Endothelial cell of umbilical vein (primary cell): ENCODE measurements at regions not wholly inside any gene's neighbourhood (a gene's known extent, or its start where the extent isn't known, plus 50 kb on each side); places are given as distances from the start of the nearest gene placed in this dataset.

Source experiments
- BruUV-seq: library from RNA; stranded (reverse); fragments of 400-500 nt; replicated peaks from 2 replicates; lab custom pipeline; 2021; lab: Mats Ljungman, UMichigan
- CTCF ChIA-PET: fragments of 300-600, 350-600 bp; sonication (Branson Sonifier 250); formaldehyde crosslinking; loops from one replicate; lab custom pipeline; 2021; ENCODE audit warnings: antibody characterized with exemption, inconsistent platforms; lab: Charles Lee
- POLR2A ChIA-PET: fragments of 300-600, 350-600 bp; sonication (Branson Sonifier 250); formaldehyde crosslinking; loops from one replicate; lab custom pipeline; 2021; ENCODE audit warnings: antibody characterized with exemption, inconsistent platforms; lab: Charles Lee
- DNase-seq: peaks from one replicate; pipeline ENCODE4 v3.0.0-alpha.2; 2011; ENCODE audit warnings: low read depth, low spot score
- FAIRE-seq: peaks from 2 replicates; lab custom pipeline; 2011; peaks lifted over from hg19 to GRCh38; lab: Jason Lieb, UNC
- H2AFZ ChIP-seq: 2 replicates; pipeline ENCODE4 v1.6.0; 2012; ENCODE audit warnings: low read depth, low read length, control low read depth, inconsistent platforms
- H3K27ac ChIP-seq: 2 replicates; pipeline ENCODE4 v1.5.1; 2011; ENCODE audit warnings: low read depth, mild to moderate bottlenecking, control low read depth, low read length, moderate library complexity; ENCODE audit not compliant: insufficient read depth
- H3K27me3 ChIP-seq, 2 experiments: 2 replicates each; pipeline versions ENCODE4 v1.6.0 to v1.6.1; 2011; ENCODE audit warnings: low read length in 2 of 2, mixed read lengths in 1 of 2; ENCODE audit not compliant: control insufficient read depth in 2 of 2, insufficient read depth in 2 of 2
- H3K36me3 ChIP-seq, 2 experiments: 2 replicates in 1 of 2; 3 replicates in 1 of 2; pipeline ENCODE4 v1.5.1; 2011; ENCODE audit warnings: low read length in 2 of 2, mild to moderate bottlenecking in 1 of 2, moderate library complexity in 1 of 2; ENCODE audit not compliant: control insufficient read depth in 2 of 2, insufficient read depth in 2 of 2; ENCODE audit errors: extremely low read depth in 1 of 2
- H3K4me1 ChIP-seq: 3 replicates; pipeline ENCODE4 v1.5.1; 2011; ENCODE audit warnings: mild to moderate bottlenecking, low read length; ENCODE audit not compliant: control insufficient read depth, insufficient read depth; ENCODE audit errors: extremely low read depth
- H3K4me2 ChIP-seq: 2 replicates; pipeline ENCODE4 v1.6.1; 2011; ENCODE audit warnings: low read length, control low read depth, mixed read lengths; ENCODE audit not compliant: insufficient read depth
- H3K4me3 ChIP-seq, 3 experiments: fragments of 200-600 bp in 1 of 3; sonication (generic), shearing (Covaris generic) in 1 of 3; replicated peaks in 1 of 3; 2 replicates each; pipeline ENCODE4 v1.5.1; 2011 to 2016; ENCODE audit warnings: control low read depth in 3 of 3, low read length in 3 of 3, mild to moderate bottlenecking in 2 of 3, inconsistent platforms in 1 of 3, low read depth in 1 of 3, moderate library complexity in 1 of 3; ENCODE audit not compliant: insufficient read depth in 1 of 3
- H3K79me2 ChIP-seq: 2 replicates; pipeline ENCODE4 v1.6.0; 2012; ENCODE audit warnings: low read length, inconsistent platforms; ENCODE audit not compliant: control insufficient read depth, insufficient read depth
- H3K9ac ChIP-seq: replicated peaks from 2 replicates; pipeline ENCODE3; 2011; ENCODE audit warnings: low read length, control low read depth; ENCODE audit not compliant: insufficient read depth; ENCODE audit errors: extremely low read depth
- H3K9me1 ChIP-seq: replicated peaks from 3 replicates; pipeline ENCODE4 v1.6.0; 2011; ENCODE audit warnings: mild to moderate bottlenecking, low read length; ENCODE audit not compliant: control insufficient read depth, insufficient read depth; ENCODE audit errors: extremely low read depth
- H3K9me3 ChIP-seq: replicated peaks from 2 replicates; pipeline ENCODE4 v1.5.1; 2012; ENCODE audit warnings: low read length, inconsistent platforms; ENCODE audit not compliant: control insufficient read depth, insufficient read depth
- H4K20me1 ChIP-seq: replicated peaks from 2 replicates; pipeline ENCODE3; 2011; ENCODE audit warnings: mild to moderate bottlenecking, low read length; ENCODE audit not compliant: control insufficient read depth, insufficient read depth; ENCODE audit errors: extremely low read depth
- CTCF ChIP-seq, 2 donors: IDR thresholded peaks; 1 replicate in 1 of 2; 2 replicates in 1 of 2; pipeline ENCODE4 v1.5.1; 2011; ENCODE audit warnings: low read length in 2 of 2, mild to moderate bottlenecking in 2 of 2, moderate library complexity in 2 of 2, control low read depth in 1 of 2, inconsistent platforms in 1 of 2, low read depth in 1 of 2; ENCODE audit not compliant: insufficient read depth in 1 of 2; ENCODE audit errors: extremely low read depth in 1 of 2
- EZH2 ChIP-seq: IDR thresholded peaks from 2 replicates; pipeline ENCODE4 v1.6.1; 2012; ENCODE audit warnings: borderline replicate concordance, low read depth, mild to moderate bottlenecking, moderate library complexity, low read length, inconsistent platforms; ENCODE audit not compliant: severe bottlenecking
- FOS ChIP-seq: IDR thresholded peaks from 2 replicates; pipeline ENCODE4 v1.6.1; 2011; ENCODE audit warnings: mild to moderate bottlenecking, low read length, moderate library complexity, borderline replicate concordance; ENCODE audit not compliant: insufficient read depth
- GATA2 ChIP-seq: IDR thresholded peaks from 2 replicates; pipeline ENCODE4 v1.7.0; 2011; ENCODE audit warnings: low read depth, mild to moderate bottlenecking, moderate library complexity, mixed read lengths, low read length; ENCODE audit not compliant: insufficient read length, insufficient read depth
- JUN ChIP-seq: IDR thresholded peaks from 2 replicates; pipeline ENCODE4 v1.6.1; 2011; ENCODE audit warnings: borderline replicate concordance, low read depth; ENCODE audit not compliant: insufficient read length, insufficient read depth
- MAX ChIP-seq: IDR thresholded peaks from 2 replicates; pipeline ENCODE4 v1.6.1; 2011; ENCODE audit not compliant: insufficient read depth, insufficient read length
- MYC ChIP-seq: IDR thresholded peaks from one replicate; pipeline ENCODE4 v1.6.1; 2011; ENCODE audit warnings: mild to moderate bottlenecking, low read depth, low read length
- POLR2A ChIP-seq: IDR thresholded peaks from 2 replicates; pipeline ENCODE4 v1.6.1; 2012; ENCODE audit warnings: low read depth, mild to moderate bottlenecking, control low read depth, low read length
- POLR2AphosphoS5 ChIP-seq: IDR thresholded peaks from 2 replicates; pipeline ENCODE4 v1.6.1; 2012; ENCODE audit warnings: low read depth, mild to moderate bottlenecking, control low read depth, low read length, moderate library complexity; ENCODE audit not compliant: insufficient read depth
- dilution Hi-C: fragments of 300-500 bp; cut with MboI; formaldehyde crosslinking; loops from one replicate; pipeline ENCODE4 v1.15.0; 2019; ENCODE audit warnings: low sequenced_read_pairs; ENCODE audit not compliant: extremely low pct_ligation_motif_present
- intact Hi-C: fragments of 100-400 bp; cut with micrococcal nuclease; formaldehyde crosslinking; loops from one replicate; pipeline ENCODE4 v1.10.0; 2022

- Histone ChIP-seq H3K27ac (no peak overlapping the region), H3K4me2 (no peak overlapping the region), H3K4me3 (no peak overlapping the region), H3K4me1 (no peaks in the 10 kb centered on the region), H2AFZ (no peak overlapping the region), H3K9me1 (no peaks in the 10 kb centered on the region), H3K9me3 (no peaks in the 10 kb centered on the region), H3K27me3 (no peaks in the 10 kb centered on the region), H3K9ac (no peak overlapping the region), H3K79me2 (no peaks in the 10 kb centered on the region), H4K20me1 (no peaks in the 10 kb centered on the region), H3K36me3 (no peaks in the 10 kb centered on the region)
- TF ChIP-seq JUN, result no peak
- TF ChIP-seq POLR2A, result no peak
- no peak for TF ChIP-seq MAX
- no peak for TF ChIP-seq FOS
- TF ChIP-seq EZH2, result no peak
- TF ChIP-seq POLR2AphosphoS5, result no peak
- TF ChIP-seq CTCF (IDR thresholded peaks at IDR 0.05; ENCODE audit: extremely low read depth in 1 of 2, insufficient read depth in 1 of 2, low read depth in 1 of 2, low read length in 2 of 2), result no peak
- no peak for TF ChIP-seq MYC
- no peak for TF ChIP-seq GATA2
- DNase-seq (no peak), FAIRE-seq (no peak)
- dilution Hi-C loops, result no loop called here
- CTCF ChIA-PET, result no interaction called here
- no TSS peak for BruUV-seq
- intact Hi-C loops, result no loop called here
- POLR2A ChIA-PET, result no interaction called here
Measured at GRCh38 chr13:60869225-60869624, 472.2 kb downstream of the TDRD3 start.
